PC-9 (cell line): ENCODE measurements at regions not wholly inside any gene's neighbourhood (a gene's known extent, or its start where the extent isn't known, plus 50 kb on each side); places are given as distances from the start of the nearest gene placed in this dataset.

Source experiments
- CTCF ChIP-seq: fragments of 200-600 bp; sonication (generic); conservative IDR thresholded peaks from 2 replicates; pipeline ENCODE4 v1.6.1; 2017; ENCODE audit warnings: mixed run types, antibody characterized with exemption, mild to moderate bottlenecking, moderate library complexity
- EZH2 ChIP-seq: fragments of 200-600 bp; sonication (generic); IDR thresholded peaks from 2 replicates; pipeline ENCODE4 v1.8.0; 2017; ENCODE audit warnings: antibody characterized with exemption, low read depth

- no peak for TF ChIP-seq CTCF
- TF ChIP-seq EZH2, result no peak
These were observed 406.9 kb downstream of the CNTN6 start for GRCh38 chr3:1499694-1500093.
